ENCODE measurements at regions not wholly inside any gene's neighbourhood (a gene's known extent, or its start where the extent isn't known, plus 50 kb on each side); places are given as distances from the start of the nearest gene placed in this dataset.

- DNase-seq (ENCODE audit: low spot score), result no peak
Observed at GRCh38 chr1:219317762-219318353, 144.2 kb downstream of the LYPLAL1 start.

- DNase-seq (ENCODE audit: low spot score), result no peak
Observed at GRCh38 chr1:219316066-219316465, 142.4 kb downstream of the LYPLAL1 start.

- DNase-seq (ENCODE audit: low spot score), result no peak
Observed at GRCh38 chr1:219313961-219314360, 140.3 kb downstream of the LYPLAL1 start.

- DNase-seq (ENCODE audit: low spot score), result no peak
Observed at GRCh38 chr1:219312967-219313366, 139.3 kb downstream of the LYPLAL1 start.

GRCh38 chr1:219310181-219310728 is 136.6 kb downstream of the LYPLAL1 start:
- no peak for DNase-seq (ENCODE audit: low spot score)

GRCh38 chr1:219308367-219308766 is 134.7 kb downstream of the LYPLAL1 start:
- DNase-seq (ENCODE audit: low spot score), result no peak

- DNase-seq (ENCODE audit: low spot score), result no peak
Observed at GRCh38 chr1:219304227-219305226, 130.8 kb downstream of the LYPLAL1 start.

- no peak for DNase-seq (ENCODE audit: low spot score)
Observed at GRCh38 chr1:219302697-219303096, 129.0 kb downstream of the LYPLAL1 start.

- no peak for DNase-seq (ENCODE audit: low spot score)
Observed at GRCh38 chr1:219299420-219299819, 125.7 kb downstream of the LYPLAL1 start.

- DNase-seq (ENCODE audit: low spot score), result no peak
Observed at GRCh38 chr1:219298571-219299148, 125.0 kb downstream of the LYPLAL1 start.

GRCh38 chr1:219296430-219297355 is 123.0 kb downstream of the LYPLAL1 start:
- DNase-seq (ENCODE audit: low spot score), result no peak

- no peak for DNase-seq (ENCODE audit: low spot score)
Observed at GRCh38 chr1:219294251-219294650, 120.6 kb downstream of the LYPLAL1 start.

GRCh38 chr1:219293410-219293809 is 119.7 kb downstream of the LYPLAL1 start:
- DNase-seq (ENCODE audit: low spot score), result no peak

- DNase-seq (ENCODE audit: low spot score), result no peak
Observed at GRCh38 chr1:219292999-219293398, 119.3 kb downstream of the LYPLAL1 start.

- no peak for DNase-seq (ENCODE audit: low spot score)
Observed at GRCh38 chr1:219292341-219292740, 118.7 kb downstream of the LYPLAL1 start.

GRCh38 chr1:219289171-219289570 is 115.5 kb downstream of the LYPLAL1 start:
- DNase-seq (ENCODE audit: low spot score), result no peak

- no peak for DNase-seq (ENCODE audit: low spot score)
Observed at GRCh38 chr1:219283541-219283940, 109.9 kb downstream of the LYPLAL1 start.

- no peak for DNase-seq (ENCODE audit: low spot score)
Observed at GRCh38 chr1:219281831-219282230, 108.2 kb downstream of the LYPLAL1 start.

- no peak for DNase-seq (ENCODE audit: low spot score)
Observed at GRCh38 chr1:219279017-219279770, 105.5 kb downstream of the LYPLAL1 start.

- no peak for DNase-seq (ENCODE audit: low spot score)
Observed at GRCh38 chr1:219278288-219278687, 104.6 kb downstream of the LYPLAL1 start.

Data from Ammon's horn (tissue), 1 donor.